Stimulated activated naive CD4-positive, alpha-beta T cell (primary cell): ENCODE measurements at regions not wholly inside any gene's neighbourhood (a gene's known extent, or its start where the extent isn't known, plus 50 kb on each side); places are given as distances from the start of the nearest gene placed in this dataset.

ENCODE experiments used
- DNase-seq, 6 experiments: peaks; one replicate each; lab custom pipeline; 2025; lab: John Stamatoyannopoulos, UW

DNA sequence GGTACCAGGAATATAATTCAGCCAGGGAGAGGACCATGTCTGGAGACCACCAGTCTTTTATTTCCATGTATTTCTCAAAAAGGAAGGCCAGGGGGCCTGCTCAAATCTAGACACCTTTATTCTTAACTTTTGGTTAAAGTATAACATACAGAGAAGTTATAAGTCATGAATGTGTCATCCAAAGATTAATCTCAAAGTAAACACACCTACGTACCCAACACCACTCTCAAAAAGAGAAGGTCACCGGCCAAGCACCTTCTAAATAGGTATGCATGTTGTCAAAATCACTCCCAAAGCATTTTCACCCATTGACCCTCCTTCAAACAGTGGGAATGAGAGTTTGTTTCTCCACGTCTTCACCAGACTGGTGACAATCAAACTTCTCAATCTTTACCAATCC, 60.0 kb upstream of the FZD10 start:
- no peak for DNase-seq

- DNase-seq, result no peak
Observed at GRCh38 chr12:130104571-130105106, 57.6 kb upstream of the FZD10 start.

DNA sequence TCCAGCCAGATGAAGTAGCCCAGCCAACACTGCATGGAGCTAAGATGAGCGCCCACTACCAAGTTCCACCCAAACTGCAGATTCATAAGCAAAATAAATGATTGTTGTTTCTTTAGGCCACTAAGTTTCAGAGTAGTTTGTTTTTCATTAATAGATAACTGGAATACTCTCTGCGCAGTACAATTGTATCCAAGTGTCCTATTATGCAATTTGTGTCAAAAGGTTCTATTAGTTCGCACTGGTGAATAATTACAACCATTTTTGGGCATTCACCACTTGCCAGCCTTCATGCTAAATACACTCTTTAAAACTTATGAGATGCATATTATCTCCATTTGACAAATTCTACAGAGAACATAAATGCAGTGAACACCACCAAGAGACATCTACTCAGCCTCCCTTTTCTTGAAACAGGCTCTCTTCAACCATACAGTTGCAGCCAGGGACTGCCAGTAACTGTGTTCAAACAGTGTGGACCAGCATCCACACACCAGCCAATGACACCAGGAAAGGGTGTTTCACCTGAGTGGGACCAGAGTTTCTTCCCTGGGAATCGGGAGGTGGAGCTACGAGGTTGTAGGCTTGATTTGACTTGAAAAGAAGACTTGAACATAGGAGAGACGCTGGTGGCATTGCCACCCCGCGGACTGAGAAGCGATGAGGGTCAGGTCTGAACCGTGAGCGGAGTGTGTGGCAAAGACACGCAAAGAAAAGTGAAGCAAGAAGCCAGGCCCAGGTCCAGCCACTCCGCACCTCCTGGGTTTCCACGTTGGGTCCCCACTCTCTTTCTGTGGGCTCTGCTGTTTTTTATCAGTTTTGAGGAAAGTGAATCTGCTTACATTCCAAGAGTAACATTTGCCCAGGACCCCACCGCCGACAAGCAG, 53.0 kb upstream of the FZD10 start:
- no peak for DNase-seq

DNA sequence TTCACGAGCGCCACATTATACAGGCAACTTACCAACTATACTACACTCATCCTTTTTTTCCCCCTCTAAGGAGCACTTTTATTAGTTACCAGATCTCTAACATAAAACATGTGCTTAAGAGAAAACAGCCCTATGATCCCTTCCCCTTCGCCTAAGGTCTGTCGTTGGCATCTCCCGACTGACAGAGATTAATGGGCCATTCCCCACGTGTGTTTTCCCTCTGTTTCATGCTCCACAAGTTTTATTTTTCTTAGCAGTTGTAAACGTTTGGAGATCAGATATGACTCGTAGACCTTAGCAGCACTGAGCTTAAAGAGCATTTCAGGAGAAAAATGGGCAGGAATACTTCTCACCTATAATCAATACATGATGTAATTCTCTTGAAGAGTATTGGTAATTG, 51.4 kb upstream of the FZD10 start:
- no peak for DNase-seq

GRCh38 chr12:130111965-130112496, 50.2 kb upstream of the FZD10 start:
- no peak for DNase-seq
